SK-N-SH (cell line): ENCODE measurements at regions not wholly inside any gene's neighbourhood (a gene's known extent, or its start where the extent isn't known, plus 50 kb on each side); places are given as distances from the start of the nearest gene placed in this dataset.
A peak's percentile ranks its signal among the peaks of the same experiment; 100 is the strongest.

ENCODE experiments used
- CTCF ChIA-PET: fragments of 300-600, 350-600 bp; formaldehyde crosslinking; extraction: SDS; loops from one replicate; lab custom pipeline; 2021; lab: Yijun Ruan, JAX
- POLR2A ChIA-PET: fragments of 350-600 bp; sonication (Branson Sonifier 250); formaldehyde crosslinking; extraction: SDS; loops from one replicate; lab custom pipeline; 2020; ENCODE audit warnings: antibody characterized with exemption, inconsistent platforms; lab: Yijun Ruan, JAX
- DNase-seq: peaks from one replicate; pipeline ENCODE4 v3.0.0; 2012
- H2AFZ ChIP-seq: fragments of 200-600 bp; sonication (generic); 2 replicates; pipeline ENCODE4 v1.8.1; 2016; ENCODE audit warnings: antibody characterized with exemption, mild to moderate bottlenecking, low read depth
- H3F3A ChIP-seq: fragments of 200-600 bp; sonication (generic); replicated peaks from 2 replicates; pipeline ENCODE3; 2016; ENCODE audit warnings: antibody characterized with exemption, mild to moderate bottlenecking; ENCODE audit not compliant: insufficient read depth
- H3K27ac ChIP-seq, 2 experiments: fragments of 200-500 bp in 1 of 2; fragments of 200-600 bp in 1 of 2; sonication (Bioruptor generic) in 1 of 2; sonication (generic), shearing (Covaris generic) in 1 of 2; 2 replicates each; pipeline versions ENCODE4 v1.5.1 to v1.6.1; 2014 to 2016; ENCODE audit warnings: low read depth in 2 of 2, inconsistent platforms in 1 of 2, low read length in 1 of 2, mild to moderate bottlenecking in 1 of 2, mixed read lengths in 1 of 2
- H3K27me3 ChIP-seq: fragments of 200-600 bp; sonication (generic), shearing (Covaris generic); 2 replicates; pipeline ENCODE4 v1.6.1; 2016; ENCODE audit warnings: mixed run types; ENCODE audit not compliant: insufficient read depth
- H3K36me3 ChIP-seq, 2 experiments: fragments of 200-500 bp in 1 of 2; fragments of 200-600 bp in 1 of 2; sonication (Bioruptor generic) in 1 of 2; sonication (generic) in 1 of 2; replicated peaks in 1 of 2; 2 replicates each; pipeline versions ENCODE3 to v1.5.1; 2014 to 2016; ENCODE audit warnings: low read length in 1 of 2, mild to moderate bottlenecking in 1 of 2; ENCODE audit not compliant: insufficient read depth in 2 of 2, control insufficient read depth in 1 of 2
- H3K4me1 ChIP-seq, 2 experiments: fragments of 200-500 bp in 1 of 2; fragments of 200-600 bp in 1 of 2; sonication (Bioruptor generic) in 1 of 2; sonication (generic), shearing (Covaris generic) in 1 of 2; 2 replicates each; pipeline versions ENCODE4 v1.5.1 to v1.6.1; 2014 to 2016; ENCODE audit warnings: low read depth in 1 of 2, low read length in 1 of 2, mixed run types in 1 of 2; ENCODE audit not compliant: insufficient read depth in 2 of 2, control insufficient read depth in 1 of 2
- H3K4me2 ChIP-seq: fragments of 200-600 bp; sonication (generic), shearing (Covaris generic); 2 replicates; pipeline ENCODE4 v1.6.1; 2017; ENCODE audit warnings: mixed run types
- H3K4me3 ChIP-seq, 2 experiments: fragments of 200-500 bp in 1 of 2; fragments of 200-600 bp in 1 of 2; sonication (Bioruptor generic) in 1 of 2; sonication (generic), shearing (Covaris generic) in 1 of 2; 2 replicates each; pipeline versions ENCODE4 v1.5.1 to v1.8.1; 2014 to 2016; ENCODE audit warnings: low read depth in 2 of 2, inconsistent platforms in 1 of 2, low read length in 1 of 2, mild to moderate bottlenecking in 1 of 2, mixed read lengths in 1 of 2, moderate library complexity in 1 of 2
- H3K79me2 ChIP-seq: fragments of 200-600 bp; sonication (generic); 2 replicates; pipeline ENCODE4 v1.8.1; 2017; ENCODE audit warnings: mild to moderate bottlenecking; ENCODE audit not compliant: insufficient read depth
- H3K9ac ChIP-seq: fragments of 200-600 bp; sonication (generic); 2 replicates; pipeline ENCODE4 v1.6.1; 2017; ENCODE audit warnings: mixed run types
- H3K9me2 ChIP-seq: fragments of 200-600 bp; sonication (generic); 2 replicates; pipeline ENCODE4 v1.6.1; 2017; ENCODE audit warnings: mixed run types
- H3K9me3 ChIP-seq: fragments of 200-600 bp; sonication (generic); 2 replicates; pipeline ENCODE4 v1.6.1; 2017; ENCODE audit warnings: mixed run types, mild to moderate bottlenecking, moderate library complexity
- H4K20me1 ChIP-seq: fragments of 200-600 bp; sonication (generic); 2 replicates; pipeline ENCODE4 v1.6.1; 2017; ENCODE audit warnings: mild to moderate bottlenecking, mixed run types; ENCODE audit not compliant: insufficient read depth
- ELF1 ChIP-seq: IDR thresholded peaks from 2 replicates; pipeline ENCODE4 v1.4.0; 2012
- EP300 ChIP-seq, 2 experiments: IDR thresholded peaks; 2 replicates each; pipeline versions ENCODE4 v1.4.0 to v1.6.1; 2012; ENCODE audit warnings: borderline replicate concordance in 1 of 2, low read depth in 1 of 2, low read length in 1 of 2
- EZH2phosphoT487 ChIP-seq: fragments of 200-600 bp; sonication (generic); IDR thresholded peaks from 2 replicates; pipeline ENCODE4 v1.6.1; 2017; ENCODE audit warnings: low read depth, mixed run types, mild to moderate bottlenecking, antibody characterized with exemption, moderate library complexity, borderline replicate concordance
- FOSL2 ChIP-seq: IDR thresholded peaks from 2 replicates; pipeline ENCODE4 v1.4.0; 2012; ENCODE audit warnings: low read depth, mild to moderate bottlenecking, moderate library complexity, borderline replicate concordance
- FOXM1 ChIP-seq: IDR thresholded peaks from 2 replicates; pipeline ENCODE4 v1.4.0; 2012; ENCODE audit warnings: low read depth, mild to moderate bottlenecking
- GABPA ChIP-seq: IDR thresholded peaks from 2 replicates; pipeline ENCODE4 v1.4.0; 2012; ENCODE audit warnings: low read depth, mild to moderate bottlenecking
- JUND ChIP-seq: IDR thresholded peaks from 2 replicates; pipeline ENCODE4 v1.4.0; 2012
- MEF2A ChIP-seq: IDR thresholded peaks from 2 replicates; pipeline ENCODE4 v1.4.0; 2012; ENCODE audit warnings: low read depth, borderline replicate concordance
- MXI1 ChIP-seq: IDR thresholded peaks from 2 replicates; pipeline ENCODE4 v1.6.1; 2012; ENCODE audit warnings: mild to moderate bottlenecking, low read depth, low read length, improper control_type of control experiment
- NFIC ChIP-seq: IDR thresholded peaks from 2 replicates; pipeline ENCODE4 v1.4.0; 2012; ENCODE audit warnings: borderline replicate concordance
- NRF1 ChIP-seq: IDR thresholded peaks from 2 replicates; pipeline ENCODE4 v1.6.1; 2012; ENCODE audit warnings: low read depth, mild to moderate bottlenecking, low read length
- POLR2AphosphoS5 ChIP-seq: IDR thresholded peaks from 2 replicates; pipeline ENCODE4 v1.6.1; 2012; ENCODE audit warnings: low read depth, low read length
- RCOR1 ChIP-seq: fragments of 150-350 bp; IDR thresholded peaks from 2 replicates; pipeline ENCODE4 v1.6.1; 2017; ENCODE audit warnings: antibody characterized with exemption, low read length
- RFX5 ChIP-seq: IDR thresholded peaks from 2 replicates; pipeline ENCODE4 v1.6.1; 2012; ENCODE audit warnings: mild to moderate bottlenecking, improper control_type of control experiment, low read length
- RXRA ChIP-seq: IDR thresholded peaks from 2 replicates; pipeline ENCODE4 v1.4.0; 2012; ENCODE audit warnings: low read depth, mild to moderate bottlenecking, borderline replicate concordance
- SIN3A ChIP-seq: IDR thresholded peaks from 2 replicates; pipeline ENCODE4 v1.6.1; 2012; ENCODE audit warnings: low read depth, mild to moderate bottlenecking, low read length, moderate library complexity, borderline replicate concordance
- SMC3 ChIP-seq: IDR thresholded peaks from 2 replicates; pipeline ENCODE4 v1.6.1; 2012; ENCODE audit warnings: low read depth, low read length, improper control_type of control experiment
- TCF12 ChIP-seq: IDR thresholded peaks from 2 replicates; pipeline ENCODE4 v1.4.0; 2012
- TEAD4 ChIP-seq: IDR thresholded peaks from 2 replicates; pipeline ENCODE4 v1.4.0; 2012; ENCODE audit warnings: mild to moderate bottlenecking, borderline replicate concordance; ENCODE audit not compliant: insufficient read depth
- YY1 ChIP-seq: IDR thresholded peaks from 2 replicates; pipeline ENCODE4 v1.4.0; 2012; ENCODE audit warnings: low read depth, mild to moderate bottlenecking
- WGBS: methylation state at CpG from one replicate; pipeline ENCODE4 v1.1.6; 2017; ENCODE audit warnings: low lambda C conversion rate; 5-methylcytosine and 5-hydroxymethylcytosine counted together
- TF ChIP-seq, protein P1 (sequence below): fragments of 200-600 bp; sonication (generic); IDR thresholded peaks from 2 replicates; pipeline ENCODE4 v1.6.1; 2017; ENCODE audit warnings: antibody characterized with exemption, mild to moderate bottlenecking, moderate library complexity
- TF ChIP-seq, protein P2 (sequence below): IDR thresholded peaks from 2 replicates; pipeline ENCODE4 v1.4.0; 2012; ENCODE audit warnings: low read depth, borderline replicate concordance
- TF ChIP-seq, protein P3 (sequence below): IDR thresholded peaks from 2 replicates; pipeline ENCODE4 v1.6.1; 2012; ENCODE audit warnings: mild to moderate bottlenecking, low read depth, low read length, moderate library complexity
- TF ChIP-seq, protein P4 (sequence below): IDR thresholded peaks from 2 replicates; pipeline ENCODE4 v1.4.0; 2012; ENCODE audit warnings: low read depth, borderline replicate concordance
- TF ChIP-seq, protein P5 (sequence below): IDR thresholded peaks from 2 replicates; pipeline ENCODE4 v1.4.0; 2012; ENCODE audit warnings: low read depth
- TF ChIP-seq, protein P6 (sequence below): fragments of 150-350 bp; IDR thresholded peaks from 2 replicates; pipeline ENCODE4 v1.6.1; 2016; ENCODE audit warnings: mild to moderate bottlenecking, low read depth, low read length

DNA sequence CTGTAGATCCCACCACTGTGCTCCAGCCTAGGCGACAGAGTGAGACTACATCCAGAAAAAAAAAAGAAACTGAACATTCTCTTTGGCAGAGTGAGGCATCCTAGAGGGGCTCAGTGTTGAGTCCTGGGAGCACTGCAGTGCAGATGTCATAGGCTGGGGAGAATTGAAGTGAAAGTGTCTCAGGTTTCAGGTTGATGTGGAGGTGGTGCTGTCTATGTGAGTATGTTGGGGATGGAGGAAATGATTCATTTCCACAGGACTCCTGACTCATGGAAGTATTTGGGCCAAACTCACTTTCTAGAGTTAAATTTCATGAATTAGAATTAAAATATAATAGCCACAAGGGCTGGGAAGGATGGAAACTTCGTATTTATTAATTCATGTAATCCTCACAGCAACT lies 134.4 kb upstream of the TSC22D1 start:
- CTCF ChIA-PET: no interaction called here
- H3K4me1 ChIP-seq: peaks cover 7 to 19% of the 10 kb centered on the region in 2 experiments; a peak in 3 of 4 replicates
- DNase-seq: no peak
- TF ChIP-seq JUND (peak; percentile 96), MXI1 (no peak), POLR2AphosphoS5 (peak; percentile 88; the same call in 1 of the 2 replicates), SIN3A (peak; percentile 55; the same call in 1 of the 2 replicates), FOSL2 (peak; percentile 98), ELF1 (peak; percentile 14; the same call in 1 of the 2 replicates), FOXM1 (0 out of 2 replicates have a peak, but pooled peaks have one; percentile 65), YY1 (no peak), GABPA (no peak), NRF1 (no peak), MEF2A (peak; percentile 71), EZH2phosphoT487 (no peak), TEAD4 (peak; percentile 89), RCOR1 (no peak), EP300 (IDR thresholded peaks at IDR 0.05; ENCODE audit: borderline replicate concordance in 1 of 2, low read depth in 1 of 2, low read length in 1 of 2) (peak in 1 of 2 experiments; percentile 95; a peak in 2 of 4 replicates), TCF12 (peak; percentile 96), NFIC (peak; percentile 83), SMC3 (no peak), RXRA (peak; percentile 96), RFX5 (no peak)
- TF ChIP-seq, protein P1, sequence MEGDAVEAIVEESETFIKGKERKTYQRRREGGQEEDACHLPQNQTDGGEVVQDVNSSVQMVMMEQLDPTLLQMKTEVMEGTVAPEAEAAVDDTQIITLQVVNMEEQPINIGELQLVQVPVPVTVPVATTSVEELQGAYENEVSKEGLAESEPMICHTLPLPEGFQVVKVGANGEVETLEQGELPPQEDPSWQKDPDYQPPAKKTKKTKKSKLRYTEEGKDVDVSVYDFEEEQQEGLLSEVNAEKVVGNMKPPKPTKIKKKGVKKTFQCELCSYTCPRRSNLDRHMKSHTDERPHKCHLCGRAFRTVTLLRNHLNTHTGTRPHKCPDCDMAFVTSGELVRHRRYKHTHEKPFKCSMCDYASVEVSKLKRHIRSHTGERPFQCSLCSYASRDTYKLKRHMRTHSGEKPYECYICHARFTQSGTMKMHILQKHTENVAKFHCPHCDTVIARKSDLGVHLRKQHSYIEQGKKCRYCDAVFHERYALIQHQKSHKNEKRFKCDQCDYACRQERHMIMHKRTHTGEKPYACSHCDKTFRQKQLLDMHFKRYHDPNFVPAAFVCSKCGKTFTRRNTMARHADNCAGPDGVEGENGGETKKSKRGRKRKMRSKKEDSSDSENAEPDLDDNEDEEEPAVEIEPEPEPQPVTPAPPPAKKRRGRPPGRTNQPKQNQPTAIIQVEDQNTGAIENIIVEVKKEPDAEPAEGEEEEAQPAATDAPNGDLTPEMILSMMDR: no peak
- TF ChIP-seq, protein P2, sequence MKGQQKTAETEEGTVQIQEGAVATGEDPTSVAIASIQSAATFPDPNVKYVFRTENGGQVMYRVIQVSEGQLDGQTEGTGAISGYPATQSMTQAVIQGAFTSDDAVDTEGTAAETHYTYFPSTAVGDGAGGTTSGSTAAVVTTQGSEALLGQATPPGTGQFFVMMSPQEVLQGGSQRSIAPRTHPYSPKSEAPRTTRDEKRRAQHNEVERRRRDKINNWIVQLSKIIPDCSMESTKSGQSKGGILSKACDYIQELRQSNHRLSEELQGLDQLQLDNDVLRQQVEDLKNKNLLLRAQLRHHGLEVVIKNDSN: 0 out of 2 replicates have a peak, but pooled peaks have one; percentile 19
- TF ChIP-seq, protein P3, sequence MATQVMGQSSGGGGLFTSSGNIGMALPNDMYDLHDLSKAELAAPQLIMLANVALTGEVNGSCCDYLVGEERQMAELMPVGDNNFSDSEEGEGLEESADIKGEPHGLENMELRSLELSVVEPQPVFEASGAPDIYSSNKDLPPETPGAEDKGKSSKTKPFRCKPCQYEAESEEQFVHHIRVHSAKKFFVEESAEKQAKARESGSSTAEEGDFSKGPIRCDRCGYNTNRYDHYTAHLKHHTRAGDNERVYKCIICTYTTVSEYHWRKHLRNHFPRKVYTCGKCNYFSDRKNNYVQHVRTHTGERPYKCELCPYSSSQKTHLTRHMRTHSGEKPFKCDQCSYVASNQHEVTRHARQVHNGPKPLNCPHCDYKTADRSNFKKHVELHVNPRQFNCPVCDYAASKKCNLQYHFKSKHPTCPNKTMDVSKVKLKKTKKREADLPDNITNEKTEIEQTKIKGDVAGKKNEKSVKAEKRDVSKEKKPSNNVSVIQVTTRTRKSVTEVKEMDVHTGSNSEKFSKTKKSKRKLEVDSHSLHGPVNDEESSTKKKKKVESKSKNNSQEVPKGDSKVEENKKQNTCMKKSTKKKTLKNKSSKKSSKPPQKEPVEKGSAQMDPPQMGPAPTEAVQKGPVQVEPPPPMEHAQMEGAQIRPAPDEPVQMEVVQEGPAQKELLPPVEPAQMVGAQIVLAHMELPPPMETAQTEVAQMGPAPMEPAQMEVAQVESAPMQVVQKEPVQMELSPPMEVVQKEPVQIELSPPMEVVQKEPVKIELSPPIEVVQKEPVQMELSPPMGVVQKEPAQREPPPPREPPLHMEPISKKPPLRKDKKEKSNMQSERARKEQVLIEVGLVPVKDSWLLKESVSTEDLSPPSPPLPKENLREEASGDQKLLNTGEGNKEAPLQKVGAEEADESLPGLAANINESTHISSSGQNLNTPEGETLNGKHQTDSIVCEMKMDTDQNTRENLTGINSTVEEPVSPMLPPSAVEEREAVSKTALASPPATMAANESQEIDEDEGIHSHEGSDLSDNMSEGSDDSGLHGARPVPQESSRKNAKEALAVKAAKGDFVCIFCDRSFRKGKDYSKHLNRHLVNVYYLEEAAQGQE: peak; percentile 77
- TF ChIP-seq, protein P4, sequence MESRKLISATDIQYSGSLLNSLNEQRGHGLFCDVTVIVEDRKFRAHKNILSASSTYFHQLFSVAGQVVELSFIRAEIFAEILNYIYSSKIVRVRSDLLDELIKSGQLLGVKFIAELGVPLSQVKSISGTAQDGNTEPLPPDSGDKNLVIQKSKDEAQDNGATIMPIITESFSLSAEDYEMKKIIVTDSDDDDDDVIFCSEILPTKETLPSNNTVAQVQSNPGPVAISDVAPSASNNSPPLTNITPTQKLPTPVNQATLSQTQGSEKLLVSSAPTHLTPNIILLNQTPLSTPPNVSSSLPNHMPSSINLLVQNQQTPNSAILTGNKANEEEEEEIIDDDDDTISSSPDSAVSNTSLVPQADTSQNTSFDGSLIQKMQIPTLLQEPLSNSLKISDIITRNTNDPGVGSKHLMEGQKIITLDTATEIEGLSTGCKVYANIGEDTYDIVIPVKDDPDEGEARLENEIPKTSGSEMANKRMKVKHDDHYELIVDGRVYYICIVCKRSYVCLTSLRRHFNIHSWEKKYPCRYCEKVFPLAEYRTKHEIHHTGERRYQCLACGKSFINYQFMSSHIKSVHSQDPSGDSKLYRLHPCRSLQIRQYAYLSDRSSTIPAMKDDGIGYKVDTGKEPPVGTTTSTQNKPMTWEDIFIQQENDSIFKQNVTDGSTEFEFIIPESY: peak; percentile 79; the same call in 1 of the 2 replicates
- TF ChIP-seq, protein P5, sequence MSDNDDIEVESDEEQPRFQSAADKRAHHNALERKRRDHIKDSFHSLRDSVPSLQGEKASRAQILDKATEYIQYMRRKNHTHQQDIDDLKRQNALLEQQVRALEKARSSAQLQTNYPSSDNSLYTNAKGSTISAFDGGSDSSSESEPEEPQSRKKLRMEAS: peak; percentile 78
- TF ChIP-seq, protein P6, sequence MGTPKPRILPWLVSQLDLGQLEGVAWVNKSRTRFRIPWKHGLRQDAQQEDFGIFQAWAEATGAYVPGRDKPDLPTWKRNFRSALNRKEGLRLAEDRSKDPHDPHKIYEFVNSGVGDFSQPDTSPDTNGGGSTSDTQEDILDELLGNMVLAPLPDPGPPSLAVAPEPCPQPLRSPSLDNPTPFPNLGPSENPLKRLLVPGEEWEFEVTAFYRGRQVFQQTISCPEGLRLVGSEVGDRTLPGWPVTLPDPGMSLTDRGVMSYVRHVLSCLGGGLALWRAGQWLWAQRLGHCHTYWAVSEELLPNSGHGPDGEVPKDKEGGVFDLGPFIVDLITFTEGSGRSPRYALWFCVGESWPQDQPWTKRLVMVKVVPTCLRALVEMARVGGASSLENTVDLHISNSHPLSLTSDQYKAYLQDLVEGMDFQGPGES: no peak

More for the DNA sequence above, 134.4 kb upstream of the TSC22D1 start:
- H4K20me1 ChIP-seq: no peaks in the 10 kb centered on the region
- H3K27ac ChIP-seq: peak overlapping the region; percentile 72 to 98; a peak in 3 of 4 replicates
- H3F3A ChIP-seq: peaks cover 47% of the 10 kb centered on the region
- peak overlapping the region; percentile 52 for H3K9ac ChIP-seq
- no peaks in the 10 kb centered on the region for H3K9me2 ChIP-seq
- H2AFZ ChIP-seq: peak overlapping the region; percentile 38; the same call in 1 of the 2 replicates
- no peak overlapping the region for H3K4me3 ChIP-seq
- H3K79me2 ChIP-seq: peaks cover 3% of the 10 kb centered on the region
- no peaks in the 10 kb centered on the region for H3K9me3 ChIP-seq
- H3K27me3 ChIP-seq: no peaks in the 10 kb centered on the region
- POLR2A ChIA-PET: no interaction called here
- 14% methylated on average over 2 of the region's 2 CpGs for WGBS
- H3K36me3 ChIP-seq: peaks cover 0 to 4% of the 10 kb centered on the region in 2 experiments
- H3K4me2 ChIP-seq: peak overlapping the region; percentile 15
